ENCODE measurements at regions not wholly inside any gene's neighbourhood (a gene's known extent, or its start where the extent isn't known, plus 50 kb on each side); places are given as distances from the start of the nearest gene placed in this dataset.
A peak's percentile ranks its signal among the peaks of the same experiment; 100 is the strongest.

GRCh38 chr1:219445864-219446263 is 167.0 kb downstream of the ZC3H11B start:
- Histone ChIP-seq H3K9me3 (ENCODE audit: control insufficient read depth, low read length) (no peaks in the 10 kb centered on the region), H3K4me1 (ENCODE audit: control insufficient read depth, insufficient read depth, low read length) (no peaks in the 10 kb centered on the region), H3K27ac (ENCODE audit: low read length) (no peak overlapping the region), H3K27me3 (ENCODE audit: control insufficient read depth, insufficient read depth) (no peaks in the 10 kb centered on the region), H3K4me3 (ENCODE audit: low read length) (no peak overlapping the region)
- intact Hi-C loops (cut with DNase I): no loop called here
- ATAC-seq (no peak), DNase-seq (no peak)
- 83% methylated on average over 2 of the region's 2 CpGs for WGBS

- no peaks in the 10 kb centered on the region for H3K4me1 ChIP-seq (ENCODE audit: control insufficient read depth, insufficient read depth, low read length)
- ATAC-seq (no peak), DNase-seq (no peak)
- no peak overlapping the region for H3K4me3 ChIP-seq (ENCODE audit: low read length)
- H3K27me3 ChIP-seq (ENCODE audit: control insufficient read depth, insufficient read depth): no peaks in the 10 kb centered on the region
- H3K9me3 ChIP-seq (ENCODE audit: control insufficient read depth, low read length): no peaks in the 10 kb centered on the region
- 79% methylated on average over 4 of the region's 4 CpGs for WGBS
- intact Hi-C loops (cut with DNase I): no loop called here
- no peak overlapping the region for H3K27ac ChIP-seq (ENCODE audit: low read length)
These were observed 168.4 kb downstream of the ZC3H11B start for GRCh38 chr1:219444474-219444873.

GRCh38 chr1:219443763-219444162 is 169.1 kb downstream of the ZC3H11B start:
- Histone ChIP-seq H3K9me3 (ENCODE audit: control insufficient read depth, low read length) (no peaks in the 10 kb centered on the region), H3K27ac (ENCODE audit: low read length) (no peak overlapping the region), H3K27me3 (ENCODE audit: control insufficient read depth, insufficient read depth) (no peaks in the 10 kb centered on the region), H3K4me3 (ENCODE audit: low read length) (no peak overlapping the region), H3K4me1 (ENCODE audit: control insufficient read depth, insufficient read depth, low read length) (no peaks in the 10 kb centered on the region)
- ATAC-seq (no peak), DNase-seq (no peak)
- intact Hi-C loops (cut with DNase I): no loop called here
- 89% methylated on average over 2 of the region's 2 CpGs for WGBS

- intact Hi-C loops (cut with DNase I): no loop called here
- no peak for ATAC-seq
- Histone ChIP-seq H3K9me3 (ENCODE audit: control insufficient read depth, low read length) (no peaks in the 10 kb centered on the region), H3K27ac (ENCODE audit: low read length) (no peak overlapping the region), H3K27me3 (ENCODE audit: control insufficient read depth, insufficient read depth) (no peaks in the 10 kb centered on the region), H3K4me1 (ENCODE audit: control insufficient read depth, insufficient read depth, low read length) (no peaks in the 10 kb centered on the region), H3K4me3 (ENCODE audit: low read length) (no peak overlapping the region)
- 68% methylated on average over 4 of the region's 4 CpGs for WGBS
- DNase-seq: no peak
These were observed 170.3 kb downstream of the ZC3H11B start for GRCh38 chr1:219442611-219443061.

- no peak for ATAC-seq
These were observed 171.0 kb downstream of the ZC3H11B start for GRCh38 chr1:219441884-219442283.

GRCh38 chr1:219439376-219439775 is 173.5 kb downstream of the ZC3H11B start:
- H3K27ac ChIP-seq (ENCODE audit: low read length): no peak overlapping the region
- no peaks in the 10 kb centered on the region for H3K27me3 ChIP-seq (ENCODE audit: control insufficient read depth, insufficient read depth)
- 91% methylated on average over 2 of the region's 2 CpGs for WGBS
- H3K4me1 ChIP-seq (ENCODE audit: control insufficient read depth, insufficient read depth, low read length): no peaks in the 10 kb centered on the region
- H3K9me3 ChIP-seq (ENCODE audit: control insufficient read depth, low read length): no peaks in the 10 kb centered on the region
- ATAC-seq (no peak), DNase-seq (no peak)
- intact Hi-C loops (cut with DNase I): no loop called here
- no peak overlapping the region for H3K4me3 ChIP-seq (ENCODE audit: low read length)

More at GRCh38 chr1:219441884-219442283, 171.0 kb downstream of the ZC3H11B start:
- Histone ChIP-seq H3K9me3 (ENCODE audit: control insufficient read depth, low read length) (no peaks in the 10 kb centered on the region), H3K4me3 (ENCODE audit: low read length) (no peak overlapping the region), H3K4me1 (ENCODE audit: control insufficient read depth, insufficient read depth, low read length) (no peaks in the 10 kb centered on the region), H3K27me3 (ENCODE audit: control insufficient read depth, insufficient read depth) (no peaks in the 10 kb centered on the region), H3K27ac (ENCODE audit: low read length) (no peak overlapping the region)
- DNase-seq: no peak
- intact Hi-C loops (cut with DNase I): no loop called here

GRCh38 chr1:219438386-219438785 is 174.5 kb downstream of the ZC3H11B start:
- WGBS: 81% methylated on average over 3 of the region's 3 CpGs
- H3K4me1 ChIP-seq (ENCODE audit: control insufficient read depth, insufficient read depth, low read length): peaks cover 2% of the 10 kb centered on the region
- intact Hi-C loops (cut with DNase I): no loop called here

GRCh38 chr1:219434923-219435297 is 178.0 kb downstream of the ZC3H11B start:
- DNase-seq (no peak), ATAC-seq (no peak)
- intact Hi-C loops (cut with DNase I): no loop called here
- Histone ChIP-seq H3K27ac (ENCODE audit: low read length) (no peak overlapping the region), H3K27me3 (ENCODE audit: control insufficient read depth, insufficient read depth) (no peaks in the 10 kb centered on the region), H3K9me3 (ENCODE audit: control insufficient read depth, low read length) (no peaks in the 10 kb centered on the region), H3K4me1 (ENCODE audit: control insufficient read depth, insufficient read depth, low read length) (peaks cover 2% of the 10 kb centered on the region), H3K4me3 (ENCODE audit: low read length) (no peak overlapping the region)
- WGBS: 93% methylated on average over 2 of the region's 2 CpGs

More at GRCh38 chr1:219438386-219438785, 174.5 kb downstream of the ZC3H11B start:
- DNase-seq (no peak), ATAC-seq (no peak)
- no peak overlapping the region for H3K27ac ChIP-seq (ENCODE audit: low read length)
- no peak overlapping the region for H3K4me3 ChIP-seq (ENCODE audit: low read length)
- no peaks in the 10 kb centered on the region for H3K27me3 ChIP-seq (ENCODE audit: control insufficient read depth, insufficient read depth)
- H3K9me3 ChIP-seq (ENCODE audit: control insufficient read depth, low read length): no peaks in the 10 kb centered on the region

GRCh38 chr1:219434285-219434922 is 178.5 kb downstream of the ZC3H11B start:
- DNase-seq (no peak), ATAC-seq (no peak)
- Histone ChIP-seq H3K27ac (ENCODE audit: low read length) (no peak overlapping the region), H3K9me3 (ENCODE audit: control insufficient read depth, low read length) (no peaks in the 10 kb centered on the region), H3K4me3 (ENCODE audit: low read length) (no peak overlapping the region), H3K4me1 (ENCODE audit: control insufficient read depth, insufficient read depth, low read length) (peaks cover 2% of the 10 kb centered on the region), H3K27me3 (ENCODE audit: control insufficient read depth, insufficient read depth) (no peaks in the 10 kb centered on the region)
- intact Hi-C loops (cut with DNase I): no loop called here
- WGBS: 88% methylated on average over 6 of the region's 6 CpGs

GRCh38 chr1:219433496-219434131 is 179.3 kb downstream of the ZC3H11B start:
- DNase-seq (no peak), ATAC-seq (peak in 1 of 2 donors; percentile 39)
- intact Hi-C loops (cut with DNase I): no loop called here
- Histone ChIP-seq H3K27ac (ENCODE audit: low read length) (no peak overlapping the region), H3K4me1 (ENCODE audit: control insufficient read depth, insufficient read depth, low read length) (peaks cover 2% of the 10 kb centered on the region), H3K27me3 (ENCODE audit: control insufficient read depth, insufficient read depth) (no peaks in the 10 kb centered on the region), H3K4me3 (ENCODE audit: low read length) (no peak overlapping the region), H3K9me3 (ENCODE audit: control insufficient read depth, low read length) (no peaks in the 10 kb centered on the region)
- 76% methylated on average over 6 of the region's 6 CpGs for WGBS

- 27% methylated on average over 5 of the region's 5 CpGs for WGBS
- H3K4me1 ChIP-seq (ENCODE audit: control insufficient read depth, insufficient read depth, low read length): peaks cover 2% of the 10 kb centered on the region
- intact Hi-C loops (cut with DNase I): no loop called here
- peak; percentile 64 to 83 for ATAC-seq
- H3K4me3 ChIP-seq (ENCODE audit: low read length): no peak overlapping the region
- no peaks in the 10 kb centered on the region for H3K27me3 ChIP-seq (ENCODE audit: control insufficient read depth, insufficient read depth)
- DNase-seq: peak in 1 of 3 donors; percentile 54
- no peaks in the 10 kb centered on the region for H3K9me3 ChIP-seq (ENCODE audit: control insufficient read depth, low read length)
- H3K27ac ChIP-seq (ENCODE audit: low read length): no peak overlapping the region
These were observed 179.9 kb downstream of the ZC3H11B start for GRCh38 chr1:219433001-219433400.
